Left hindlimb (tissue), 1 donor: ENCODE measurements at regions not wholly inside any gene's neighbourhood (a gene's known extent, or its start where the extent isn't known, plus 50 kb on each side); places are given as distances from the start of the nearest gene placed in this dataset.

Experiments used
- DNase-seq: peaks from one replicate; pipeline ENCODE4 v3.0.0-alpha.2; 2018

- DNase-seq, result peak; percentile 92
These were observed 115.0 kb upstream of the ZNF438 start for GRCh38 chr10:31146491-31147209.

- no peak for DNase-seq
These were observed 115.5 kb upstream of the ZNF438 start for GRCh38 chr10:31147210-31147608.

GRCh38 chr10:31148951-31149350, 117.3 kb upstream of the ZNF438 start:
- no peak for DNase-seq

GRCh38 chr10:31149835-31150512, 118.3 kb upstream of the ZNF438 start:
- no peak for DNase-seq

- DNase-seq, result no peak
These were observed 119.6 kb upstream of the ZNF438 start for GRCh38 chr10:31151301-31151700.

GRCh38 chr10:31152421-31153135, 120.9 kb upstream of the ZNF438 start:
- no peak for DNase-seq

- DNase-seq, result no peak
These were observed 121.5 kb upstream of the ZNF438 start for GRCh38 chr10:31153161-31153560.

- no peak for DNase-seq
These were observed 122.0 kb upstream of the ZNF438 start for GRCh38 chr10:31153692-31154091.

- no peak for DNase-seq
These were observed 123.3 kb upstream of the ZNF438 start for GRCh38 chr10:31154996-31155395.

- peak; percentile 88 for DNase-seq
These were observed 125.7 kb upstream of the ZNF438 start for GRCh38 chr10:31157123-31158010.

- DNase-seq, result no peak
These were observed 126.5 kb upstream of the ZNF438 start for GRCh38 chr10:31158011-31158658.

- no peak for DNase-seq
These were observed 134.9 kb upstream of the ZNF438 start for GRCh38 chr10:31166606-31167005.

GRCh38 chr10:31170636-31171035, 139.0 kb upstream of the ZNF438 start:
- no peak for DNase-seq

GRCh38 chr10:31171402-31172083, 139.9 kb upstream of the ZNF438 start:
- DNase-seq, result no peak

GRCh38 chr10:31172925-31173324, 141.3 kb upstream of the ZNF438 start:
- no peak for DNase-seq

- no peak for DNase-seq
These were observed 142.1 kb upstream of the ZNF438 start for GRCh38 chr10:31173752-31174151.

GRCh38 chr10:31179091-31179680, 139.8 kb upstream of the ZEB1 start:
- no peak for DNase-seq

- no peak for DNase-seq
These were observed 132.6 kb upstream of the ZEB1 start for GRCh38 chr10:31186225-31187000.

- DNase-seq, result no peak
These were observed 131.8 kb upstream of the ZEB1 start for GRCh38 chr10:31187182-31187581.

- no peak for DNase-seq
These were observed 131.3 kb upstream of the ZEB1 start for GRCh38 chr10:31187607-31188210.
